ENCODE measurements at regions not wholly inside any gene's neighbourhood (a gene's known extent, or its start where the extent isn't known, plus 50 kb on each side); places are given as distances from the start of the nearest gene placed in this dataset.

DNA sequence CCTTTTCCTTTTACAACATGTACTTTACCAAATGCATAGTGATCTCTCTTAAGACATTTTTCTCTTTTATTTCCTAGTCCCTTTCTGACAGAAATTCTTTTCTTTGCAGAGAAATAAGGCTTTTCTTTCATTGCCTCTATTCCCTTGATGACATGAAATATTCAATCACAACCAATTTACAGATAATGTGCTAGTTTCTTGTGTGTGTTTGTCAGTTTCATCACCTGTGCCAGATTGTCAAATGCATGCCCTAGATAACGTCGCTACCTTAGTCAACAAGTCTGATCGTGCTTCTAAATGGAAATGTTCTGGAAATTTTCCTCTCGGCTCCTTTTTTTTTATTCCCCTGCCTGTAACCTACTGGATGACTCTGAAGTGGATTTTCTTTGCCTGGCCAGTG is 478.1 kb downstream of the KLF5 start:
- H2AFZ ChIP-seq (ENCODE audit: low read depth, low read length) = no peak overlapping the region
- H3K4me1 ChIP-seq (ENCODE audit: insufficient read depth, low read length) = no peaks in the 10 kb centered on the region
- DNase-seq (ENCODE audit: low read depth) (no peak), FAIRE-seq (no peak)
- H3K27ac ChIP-seq (ENCODE audit: low read depth, low read length) = no peak overlapping the region
- H3K4me3 ChIP-seq (ENCODE audit: insufficient read depth, low read depth, low read length) = no peak overlapping the region
- Mint-ChIP-seq H3K4me1 (ENCODE audit: low read depth, unreplicated experiment) (no peaks in the 10 kb centered on the region), H3K36me3 (ENCODE audit: low read depth, unreplicated experiment) (no peaks in the 10 kb centered on the region), H3K27me3 (ENCODE audit: low read depth, unreplicated experiment) (no peaks in the 10 kb centered on the region), H3K4me3 (ENCODE audit: unreplicated experiment) (no peak overlapping the region), H3K9me3 (ENCODE audit: unreplicated experiment) (no peaks in the 10 kb centered on the region), H3K27ac (ENCODE audit: unreplicated experiment) (no peak overlapping the region)
- TF ChIP-seq, protein P1, sequence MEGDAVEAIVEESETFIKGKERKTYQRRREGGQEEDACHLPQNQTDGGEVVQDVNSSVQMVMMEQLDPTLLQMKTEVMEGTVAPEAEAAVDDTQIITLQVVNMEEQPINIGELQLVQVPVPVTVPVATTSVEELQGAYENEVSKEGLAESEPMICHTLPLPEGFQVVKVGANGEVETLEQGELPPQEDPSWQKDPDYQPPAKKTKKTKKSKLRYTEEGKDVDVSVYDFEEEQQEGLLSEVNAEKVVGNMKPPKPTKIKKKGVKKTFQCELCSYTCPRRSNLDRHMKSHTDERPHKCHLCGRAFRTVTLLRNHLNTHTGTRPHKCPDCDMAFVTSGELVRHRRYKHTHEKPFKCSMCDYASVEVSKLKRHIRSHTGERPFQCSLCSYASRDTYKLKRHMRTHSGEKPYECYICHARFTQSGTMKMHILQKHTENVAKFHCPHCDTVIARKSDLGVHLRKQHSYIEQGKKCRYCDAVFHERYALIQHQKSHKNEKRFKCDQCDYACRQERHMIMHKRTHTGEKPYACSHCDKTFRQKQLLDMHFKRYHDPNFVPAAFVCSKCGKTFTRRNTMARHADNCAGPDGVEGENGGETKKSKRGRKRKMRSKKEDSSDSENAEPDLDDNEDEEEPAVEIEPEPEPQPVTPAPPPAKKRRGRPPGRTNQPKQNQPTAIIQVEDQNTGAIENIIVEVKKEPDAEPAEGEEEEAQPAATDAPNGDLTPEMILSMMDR (IDR thresholded peaks at IDR 0.05; ENCODE audit: insufficient read depth, low read depth, low read length) = no peak
- TF ChIP-seq EZH2 (IDR thresholded peaks at IDR 0.05; ENCODE audit: insufficient read depth, low read length) = no peak
- H3K9ac ChIP-seq (ENCODE audit: low read length) = no peak overlapping the region
- no peaks in the 10 kb centered on the region for H3K9me3 ChIP-seq (ENCODE audit: insufficient read depth, low read depth, low read length)
- H3K4me2 ChIP-seq (ENCODE audit: low read length) = no peak overlapping the region
- no peaks in the 10 kb centered on the region for H3K27me3 ChIP-seq (ENCODE audit: insufficient read depth, low read length)
- no peaks in the 10 kb centered on the region for H3K79me2 ChIP-seq (ENCODE audit: insufficient read depth, low read length)
- H3K36me3 ChIP-seq (ENCODE audit: insufficient read depth, low read length) = no peaks in the 10 kb centered on the region
- no peaks in the 10 kb centered on the region for H4K20me1 ChIP-seq (ENCODE audit: insufficient read depth, low read length)

DNA sequence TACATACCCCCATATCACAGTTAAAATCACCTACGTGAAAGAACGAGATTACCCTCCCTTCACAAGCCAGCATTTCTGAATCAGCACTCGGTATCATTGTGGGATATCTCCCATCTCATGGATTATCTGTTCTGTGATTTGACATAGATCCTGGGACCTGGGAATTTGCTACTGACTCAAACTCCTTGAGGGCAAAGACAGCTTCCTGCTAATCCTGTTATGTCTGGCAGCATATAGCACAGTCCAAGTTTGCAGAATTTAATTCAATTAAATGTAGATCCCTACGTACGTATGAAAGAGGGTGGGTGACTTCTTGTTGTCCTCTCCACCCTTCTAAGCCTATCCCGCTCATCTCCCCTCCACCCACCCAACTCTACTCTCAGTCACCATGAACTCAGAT is 476.5 kb downstream of the KLF5 start:
- H3K4me3 Mint-ChIP-seq (ENCODE audit: unreplicated experiment) = no peak overlapping the region
- H3K9ac ChIP-seq (ENCODE audit: low read length) = no peak overlapping the region
- H3K27me3 Mint-ChIP-seq (ENCODE audit: low read depth, unreplicated experiment) = no peaks in the 10 kb centered on the region
- TF ChIP-seq EZH2 (IDR thresholded peaks at IDR 0.05; ENCODE audit: insufficient read depth, low read length) = no peak
- TF ChIP-seq, protein P1 (IDR thresholded peaks at IDR 0.05; ENCODE audit: insufficient read depth, low read depth, low read length) = no peak
- H3K79me2 ChIP-seq (ENCODE audit: insufficient read depth, low read length) = no peaks in the 10 kb centered on the region
- H3K36me3 ChIP-seq (ENCODE audit: insufficient read depth, low read length) = no peaks in the 10 kb centered on the region
- FAIRE-seq (no peak), DNase-seq (ENCODE audit: low read depth) (no peak)
- H3K27ac ChIP-seq (ENCODE audit: low read depth, low read length) = no peak overlapping the region
- no peak overlapping the region for H3K4me3 ChIP-seq (ENCODE audit: insufficient read depth, low read depth, low read length)
- H3K4me1 ChIP-seq (ENCODE audit: insufficient read depth, low read length) = no peaks in the 10 kb centered on the region
- no peak overlapping the region for H3K4me2 ChIP-seq (ENCODE audit: low read length)
- H4K20me1 ChIP-seq (ENCODE audit: insufficient read depth, low read length) = no peaks in the 10 kb centered on the region
- H3K36me3 Mint-ChIP-seq (ENCODE audit: low read depth, unreplicated experiment) = no peaks in the 10 kb centered on the region
- H2AFZ ChIP-seq (ENCODE audit: low read depth, low read length) = no peak overlapping the region
- no peaks in the 10 kb centered on the region for H3K27me3 ChIP-seq (ENCODE audit: insufficient read depth, low read length)
- H3K9me3 Mint-ChIP-seq (ENCODE audit: unreplicated experiment) = no peaks in the 10 kb centered on the region
- no peaks in the 10 kb centered on the region for H3K4me1 Mint-ChIP-seq (ENCODE audit: low read depth, unreplicated experiment)
- no peak overlapping the region for H3K27ac Mint-ChIP-seq (ENCODE audit: unreplicated experiment)
- H3K9me3 ChIP-seq (ENCODE audit: insufficient read depth, low read depth, low read length) = no peaks in the 10 kb centered on the region

DNA sequence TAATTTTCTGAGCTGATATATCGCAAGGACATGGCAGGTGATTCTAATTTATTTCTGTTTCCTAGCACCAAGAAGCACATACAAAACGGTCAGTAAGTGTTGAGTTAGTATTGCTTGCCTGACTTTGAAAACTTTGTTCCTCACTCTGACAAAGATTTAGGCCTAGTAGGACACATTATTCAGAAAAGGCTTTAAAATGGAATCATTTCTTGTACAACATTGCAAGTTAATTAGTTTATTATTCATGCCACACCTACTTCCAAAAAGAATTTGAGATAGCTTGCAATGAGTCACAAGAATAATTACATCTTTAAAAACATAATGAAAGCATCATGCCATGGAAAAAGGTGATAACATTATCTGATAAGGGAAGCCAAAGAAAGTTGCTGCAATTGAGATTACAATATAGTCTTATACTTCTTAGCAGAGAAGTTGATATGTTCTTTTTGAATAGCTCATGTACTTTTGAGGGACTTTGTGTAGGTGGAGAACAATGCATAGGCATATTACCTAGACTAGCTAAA is 474.2 kb downstream of the KLF5 start:
- no peaks in the 10 kb centered on the region for H3K36me3 Mint-ChIP-seq (ENCODE audit: low read depth, unreplicated experiment)
- FAIRE-seq (no peak), DNase-seq (ENCODE audit: low read depth) (peak; percentile 52)
- H3K4me1 ChIP-seq (ENCODE audit: insufficient read depth, low read length) = no peaks in the 10 kb centered on the region
- no peak overlapping the region for H3K27ac ChIP-seq (ENCODE audit: low read depth, low read length)
- no peak overlapping the region for H2AFZ ChIP-seq (ENCODE audit: low read depth, low read length)
- H3K36me3 ChIP-seq (ENCODE audit: insufficient read depth, low read length) = no peaks in the 10 kb centered on the region
- no peak overlapping the region for H3K4me3 ChIP-seq (ENCODE audit: insufficient read depth, low read depth, low read length)
- H3K27ac Mint-ChIP-seq (ENCODE audit: unreplicated experiment) = no peak overlapping the region
- H4K20me1 ChIP-seq (ENCODE audit: insufficient read depth, low read length) = no peaks in the 10 kb centered on the region
- no peaks in the 10 kb centered on the region for H3K4me1 Mint-ChIP-seq (ENCODE audit: low read depth, unreplicated experiment)
- H3K9me3 ChIP-seq (ENCODE audit: insufficient read depth, low read depth, low read length) = no peaks in the 10 kb centered on the region
- H3K79me2 ChIP-seq (ENCODE audit: insufficient read depth, low read length) = no peaks in the 10 kb centered on the region
- H3K4me3 Mint-ChIP-seq (ENCODE audit: unreplicated experiment) = no peak overlapping the region
- no peak overlapping the region for H3K9ac ChIP-seq (ENCODE audit: low read length)
- no peaks in the 10 kb centered on the region for H3K9me3 Mint-ChIP-seq (ENCODE audit: unreplicated experiment)
- H3K27me3 ChIP-seq (ENCODE audit: insufficient read depth, low read length) = no peaks in the 10 kb centered on the region
- no peaks in the 10 kb centered on the region for H3K27me3 Mint-ChIP-seq (ENCODE audit: low read depth, unreplicated experiment)
- H3K4me2 ChIP-seq (ENCODE audit: low read length) = no peak overlapping the region
- no peak for TF ChIP-seq EZH2 (IDR thresholded peaks at IDR 0.05; ENCODE audit: insufficient read depth, low read length)
- TF ChIP-seq, protein P1 (IDR thresholded peaks at IDR 0.05; ENCODE audit: insufficient read depth, low read depth, low read length) = no peak
